SK-N-SH (cell line): ENCODE measurements at regions not wholly inside any gene's neighbourhood (a gene's known extent, or its start where the extent isn't known, plus 50 kb on each side); places are given as distances from the start of the nearest gene placed in this dataset.

Source experiments
- CTCF ChIP-seq: fragments of 200-600 bp; sonication (generic); IDR thresholded peaks from 2 replicates; pipeline ENCODE4 v1.6.1; 2017; ENCODE audit warnings: antibody characterized with exemption, mild to moderate bottlenecking, moderate library complexity
- EP300 ChIP-seq, 2 experiments: IDR thresholded peaks; 2 replicates each; pipeline versions ENCODE4 v1.4.0 to v1.6.1; 2012; ENCODE audit warnings: borderline replicate concordance in 1 of 2, low read depth in 1 of 2, low read length in 1 of 2
- GABPA ChIP-seq: IDR thresholded peaks from 2 replicates; pipeline ENCODE4 v1.4.0; 2012; ENCODE audit warnings: low read depth, mild to moderate bottlenecking
- JUND ChIP-seq: IDR thresholded peaks from 2 replicates; pipeline ENCODE4 v1.4.0; 2012
- MEF2A ChIP-seq: IDR thresholded peaks from 2 replicates; pipeline ENCODE4 v1.4.0; 2012; ENCODE audit warnings: low read depth, borderline replicate concordance
- POLR2AphosphoS5 ChIP-seq: IDR thresholded peaks from 2 replicates; pipeline ENCODE4 v1.6.1; 2012; ENCODE audit warnings: low read depth, low read length
- RAD21 ChIP-seq: IDR thresholded peaks from 2 replicates; pipeline ENCODE4 v1.6.1; 2012; ENCODE audit warnings: mild to moderate bottlenecking, low read length
- RFX5 ChIP-seq: IDR thresholded peaks from 2 replicates; pipeline ENCODE4 v1.6.1; 2012; ENCODE audit warnings: mild to moderate bottlenecking, improper control_type of control experiment, low read length
- TAF1 ChIP-seq: IDR thresholded peaks from 2 replicates; pipeline ENCODE4 v1.6.1; 2012; ENCODE audit warnings: low read depth, mild to moderate bottlenecking, low read length, moderate library complexity, borderline replicate concordance
- TCF12 ChIP-seq: IDR thresholded peaks from 2 replicates; pipeline ENCODE4 v1.4.0; 2012
- TEAD4 ChIP-seq: IDR thresholded peaks from 2 replicates; pipeline ENCODE4 v1.4.0; 2012; ENCODE audit warnings: mild to moderate bottlenecking, borderline replicate concordance; ENCODE audit not compliant: insufficient read depth
- ZBTB33 ChIP-seq: IDR thresholded peaks from 2 replicates; pipeline ENCODE4 v1.4.0; 2012; ENCODE audit warnings: low read depth, borderline replicate concordance
- TF ChIP-seq, protein P1 (sequence below): IDR thresholded peaks from 2 replicates; pipeline ENCODE4 v1.4.0; 2012; ENCODE audit warnings: low read depth, borderline replicate concordance
- TF ChIP-seq, protein P2 (sequence below): fragments of 150-350 bp; IDR thresholded peaks from 2 replicates; pipeline ENCODE4 v1.6.1; 2017; ENCODE audit warnings: antibody characterized with exemption, low read length, low read depth, borderline replicate concordance

DNA sequence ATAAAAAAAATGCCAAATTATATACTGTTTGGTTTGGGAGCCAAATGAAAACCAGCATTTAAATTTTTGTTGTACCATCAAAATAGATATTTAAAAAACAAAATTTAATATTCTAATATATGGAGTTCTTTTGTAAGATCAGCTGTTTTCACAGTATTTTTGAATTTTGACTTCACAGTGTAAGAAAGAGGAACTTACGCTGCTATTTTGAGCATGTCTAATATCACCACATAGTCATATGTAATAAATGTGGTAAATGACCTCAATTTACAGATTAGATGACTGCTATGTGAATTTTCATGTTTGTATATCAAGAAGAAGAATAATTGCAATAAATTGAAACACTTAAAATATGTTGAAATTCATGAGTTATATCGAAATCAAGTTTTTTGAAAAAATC is 189.6 kb downstream of the ARRDC4 start:
- TF ChIP-seq POLR2AphosphoS5 (no peak), GABPA (no peak), CTCF (no peak), EP300 (IDR thresholded peaks at IDR 0.05; ENCODE audit: borderline replicate concordance in 1 of 2, low read depth in 1 of 2, low read length in 1 of 2) (no peak), JUND (no peak), TAF1 (no peak), MEF2A (no peak), TEAD4 (no peak), RFX5 (no peak), TCF12 (no peak), RAD21 (no peak), ZBTB33 (no peak)
- TF ChIP-seq, protein P1, sequence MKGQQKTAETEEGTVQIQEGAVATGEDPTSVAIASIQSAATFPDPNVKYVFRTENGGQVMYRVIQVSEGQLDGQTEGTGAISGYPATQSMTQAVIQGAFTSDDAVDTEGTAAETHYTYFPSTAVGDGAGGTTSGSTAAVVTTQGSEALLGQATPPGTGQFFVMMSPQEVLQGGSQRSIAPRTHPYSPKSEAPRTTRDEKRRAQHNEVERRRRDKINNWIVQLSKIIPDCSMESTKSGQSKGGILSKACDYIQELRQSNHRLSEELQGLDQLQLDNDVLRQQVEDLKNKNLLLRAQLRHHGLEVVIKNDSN: no peak
- TF ChIP-seq, protein P2, sequence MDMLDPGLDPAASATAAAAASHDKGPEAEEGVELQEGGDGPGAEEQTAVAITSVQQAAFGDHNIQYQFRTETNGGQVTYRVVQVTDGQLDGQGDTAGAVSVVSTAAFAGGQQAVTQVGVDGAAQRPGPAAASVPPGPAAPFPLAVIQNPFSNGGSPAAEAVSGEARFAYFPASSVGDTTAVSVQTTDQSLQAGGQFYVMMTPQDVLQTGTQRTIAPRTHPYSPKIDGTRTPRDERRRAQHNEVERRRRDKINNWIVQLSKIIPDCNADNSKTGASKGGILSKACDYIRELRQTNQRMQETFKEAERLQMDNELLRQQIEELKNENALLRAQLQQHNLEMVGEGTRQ: no peak
